AG04450 (cell line): ENCODE measurements at regions not wholly inside any gene's neighbourhood (a gene's known extent, or its start where the extent isn't known, plus 50 kb on each side); places are given as distances from the start of the nearest gene placed in this dataset.
A peak's percentile ranks its signal among the peaks of the same experiment; 100 is the strongest.

Source experiments
- CTCF ChIA-PET: fragments of 300-600, 350-600 bp; formaldehyde crosslinking; extraction: SDS; loops from one replicate; lab custom pipeline; 2022; ENCODE audit warnings: antibody characterized with exemption, inconsistent platforms; lab: Charles Lee
- POLR2A ChIA-PET: fragments of 350-600 bp; formaldehyde crosslinking; extraction: SDS; loops from one replicate; lab custom pipeline; 2021; ENCODE audit warnings: antibody characterized with exemption, inconsistent platforms; lab: Yijun Ruan, JAX
- DNase-seq: peaks from one replicate; pipeline ENCODE4 v3.0.0-alpha.2; 2011; ENCODE audit warnings: low read depth, low spot score
- H3K27ac ChIP-seq: one replicate; pipeline ENCODE4 v1.5.1; 2012; ENCODE audit warnings: low read depth, low read length, control low read depth
- H3K27me3 ChIP-seq: one replicate; pipeline ENCODE4 v1.6.0; 2012; ENCODE audit warnings: low read length; ENCODE audit not compliant: control insufficient read depth, insufficient read depth
- H3K4me3 ChIP-seq: 2 replicates; pipeline ENCODE4 v1.5.1; 2011; ENCODE audit warnings: mild to moderate bottlenecking, low read depth, low read length, control low read depth
- H3K9me3 ChIP-seq: 2 replicates; pipeline ENCODE4 v1.5.1; 2012; ENCODE audit warnings: low read length; ENCODE audit not compliant: control insufficient read depth, insufficient read depth
- CTCF ChIP-seq: IDR thresholded peaks from 2 replicates; pipeline ENCODE4 v1.5.1; 2011; ENCODE audit warnings: low read depth, low read length, control low read depth, inconsistent platforms

DNA sequence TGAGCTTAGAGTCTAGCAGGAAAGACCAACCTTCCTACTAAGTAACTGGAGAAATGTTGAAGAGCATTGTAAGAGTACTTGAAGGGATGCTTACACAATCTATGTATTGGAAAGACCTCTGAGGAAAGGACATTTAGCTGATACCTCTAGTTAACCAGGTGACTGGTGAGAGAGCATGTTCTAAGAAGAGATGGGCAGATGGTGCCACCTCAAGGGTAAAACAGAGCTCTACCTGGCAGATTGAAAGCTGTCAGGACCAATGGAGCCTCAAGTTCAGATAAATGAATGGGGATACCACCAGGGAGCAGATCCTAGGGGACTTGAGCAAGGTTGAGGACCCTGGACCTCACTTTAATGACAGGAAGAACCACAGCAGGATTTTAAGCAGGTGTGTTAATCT lies 196.4 kb downstream of the QDPR start:
- no peak for TF ChIP-seq CTCF
- no peak overlapping the region for H3K4me3 ChIP-seq
- no peak for DNase-seq
- CTCF ChIA-PET = interaction anchor here (1.0 kb wide), 1 partner anchor 9 kb away, joined by 7 read pairs; no protein-coding TSS in a partner anchor
- peaks cover 14% of the 10 kb centered on the region; the same call in 1 of the 2 replicates for H3K9me3 ChIP-seq
- POLR2A ChIA-PET = no interaction called here
- no peak overlapping the region for H3K27ac ChIP-seq
- H3K27me3 ChIP-seq = no peaks in the 10 kb centered on the region

GRCh38 chr4:17313194-17313593 lies 198.7 kb downstream of the QDPR start:
- CTCF ChIA-PET = interaction anchor here (1.0 kb wide), 1 partner anchor 11 kb away, joined by 9 read pairs; no protein-coding TSS in a partner anchor
- TF ChIP-seq CTCF = no peak
- Histone ChIP-seq H3K4me3 (no peak overlapping the region), H3K27ac (no peak overlapping the region), H3K27me3 (no peaks in the 10 kb centered on the region), H3K9me3 (no peaks in the 10 kb centered on the region)
- DNase-seq = no peak
- POLR2A ChIA-PET = no interaction called here

GRCh38 chr4:17310269-17310652 lies 201.6 kb downstream of the QDPR start:
- TF ChIP-seq CTCF = no peak
- Histone ChIP-seq H3K9me3 (no peaks in the 10 kb centered on the region), H3K27ac (no peak overlapping the region), H3K4me3 (no peak overlapping the region), H3K27me3 (no peaks in the 10 kb centered on the region)
- no peak for DNase-seq
- CTCF ChIA-PET = interaction anchor here (1.9 kb wide), 1 partner anchor 14 kb away, joined by 7 read pairs; no protein-coding TSS in a partner anchor
- POLR2A ChIA-PET = no interaction called here

- Histone ChIP-seq H3K27ac (peak overlapping the region; percentile 65), H3K9me3 (no peaks in the 10 kb centered on the region), H3K4me3 (no peak overlapping the region), H3K27me3 (no peaks in the 10 kb centered on the region)
- CTCF ChIA-PET = interaction anchor here (1.9 kb wide), 1 partner anchor 14 kb away, joined by 7 read pairs; no protein-coding TSS in a partner anchor
- DNase-seq = no peak
- no peak for TF ChIP-seq CTCF
- POLR2A ChIA-PET = no interaction called here
These were observed 202.2 kb downstream of the QDPR start for GRCh38 chr4:17309567-17310268.

DNA sequence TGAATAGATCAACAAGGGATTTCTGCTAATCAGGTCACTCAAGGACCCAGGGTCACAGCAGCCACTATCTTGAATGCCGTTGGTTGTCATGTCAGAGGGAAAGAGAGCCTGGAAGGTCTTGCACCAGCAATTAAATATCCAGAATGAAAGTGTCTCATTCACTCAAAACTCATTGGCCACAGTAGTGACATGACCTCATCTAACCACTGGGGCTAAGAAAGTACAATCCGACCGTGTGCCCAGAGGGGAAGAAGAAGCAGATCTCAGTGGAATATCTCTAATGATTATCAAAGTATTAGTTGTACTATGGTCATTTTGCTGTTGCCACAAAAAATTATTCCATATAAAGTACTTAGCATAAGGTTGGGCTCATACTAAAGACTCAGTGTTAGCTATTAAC lies 210.0 kb downstream of the QDPR start:
- Histone ChIP-seq H3K27me3 (no peaks in the 10 kb centered on the region), H3K9me3 (no peaks in the 10 kb centered on the region), H3K4me3 (no peak overlapping the region), H3K27ac (no peak overlapping the region)
- ChIA-PET CTCF (interaction anchor here (0.6 kb wide), 1 partner anchor 419 kb away, joined by 3 read pairs; no protein-coding TSS in a partner anchor), POLR2A (no interaction called here)
- no peak for TF ChIP-seq CTCF
- DNase-seq = no peak
